Activated CD4-positive, alpha-beta T cell treated with anti-CD3 and anti-CD28 coated beads for 48 hours (primary cell): ENCODE measurements at regions not wholly inside any gene's neighbourhood (a gene's known extent, or its start where the extent isn't known, plus 50 kb on each side); places are given as distances from the start of the nearest gene placed in this dataset.
A peak's percentile ranks its signal among the peaks of the same experiment; 100 is the strongest.
"Not testable (repeated sequence)": the region's sequence is repeated elsewhere in the genome, so short reads cannot be mapped to it uniquely, and the experiment has no call there.

Experiments used
- DNase-seq: peaks from one replicate; pipeline ENCODE4 v3.0.0-alpha.2; 2020

DNA sequence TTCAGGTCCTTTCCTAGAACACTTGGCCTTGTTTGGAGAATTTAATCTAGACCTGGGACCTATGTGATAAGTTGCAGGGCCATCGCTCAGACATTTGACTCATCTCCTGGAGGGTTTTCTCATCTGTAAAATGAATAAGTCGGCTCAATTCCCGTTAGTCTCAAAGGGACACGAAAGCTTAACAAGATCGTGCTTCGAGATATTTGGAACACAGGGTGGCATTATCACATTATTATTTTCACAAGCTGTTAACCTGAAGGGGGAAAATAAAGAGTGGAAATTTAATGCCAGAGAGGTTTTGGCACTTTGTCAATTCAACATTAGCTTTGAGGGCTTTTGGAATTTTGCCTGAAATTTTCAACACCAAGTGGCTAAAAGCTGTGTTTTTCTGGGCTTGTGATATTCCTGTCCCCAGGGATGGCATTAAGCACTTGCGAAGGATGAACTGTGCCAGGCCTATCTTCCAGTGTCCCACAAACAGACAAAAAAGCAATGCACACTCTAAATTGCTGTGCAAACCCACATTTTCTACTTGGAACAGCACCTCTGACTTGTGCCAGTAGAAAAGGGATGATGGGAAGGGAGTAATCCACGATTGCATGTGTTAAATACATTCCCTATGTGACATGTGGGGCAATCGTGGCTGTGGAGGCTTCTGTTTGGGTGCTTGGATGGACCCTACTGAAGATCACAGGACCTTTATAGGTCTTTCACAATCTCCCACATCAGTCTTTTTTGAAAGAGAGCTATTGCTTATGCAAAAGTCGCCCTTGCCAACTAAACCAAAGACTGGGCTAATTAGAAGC is 478.7 kb downstream of the MFSD1 start:
- DNase-seq: no peak

DNA sequence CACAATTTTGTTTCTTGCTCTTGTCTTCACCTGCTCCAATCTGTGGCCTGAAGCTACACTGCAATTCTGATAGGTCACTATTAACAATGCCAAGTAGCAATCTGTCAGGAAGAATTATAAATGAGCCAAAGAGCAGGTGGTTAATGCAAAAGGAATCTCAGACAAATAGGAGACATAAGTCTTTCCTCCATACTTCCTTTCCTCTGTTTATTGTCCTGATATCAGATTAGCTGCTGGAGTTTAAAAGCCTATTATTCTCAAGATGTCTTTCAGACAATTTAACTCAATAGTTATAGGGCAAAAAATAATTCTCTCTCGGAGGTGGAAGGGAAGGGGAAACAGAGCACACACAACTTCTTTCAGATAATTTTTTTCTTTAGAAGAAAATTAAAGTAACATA is 491.6 kb downstream of the MFSD1 start:
- no peak for DNase-seq

- DNase-seq: no peak
Measured at GRCh38 chr3:159301961-159302360, 500.1 kb downstream of the MFSD1 start.

DNA sequence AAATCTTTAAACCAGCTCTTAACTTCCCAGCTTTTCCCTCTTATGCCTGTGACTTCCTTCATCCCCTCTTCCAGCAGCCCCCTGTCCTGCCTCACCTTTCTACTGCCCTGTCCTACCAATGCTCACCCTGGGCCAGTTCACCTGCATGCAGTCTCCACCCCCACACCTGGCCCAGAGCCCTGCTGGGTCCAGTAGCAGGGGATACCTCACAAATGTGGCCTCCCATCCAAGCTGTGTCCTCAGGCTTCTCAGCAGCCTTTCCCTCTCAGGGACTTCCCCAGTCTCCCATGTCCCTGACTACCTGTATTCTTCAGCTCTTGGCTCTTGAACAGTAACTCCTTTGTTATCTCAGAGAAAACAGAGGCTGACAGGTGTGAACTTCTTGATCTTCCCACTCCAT is 503.2 kb downstream of the MFSD1 start:
- DNase-seq: no peak

GRCh38 chr3:159316706-159317105 is 514.9 kb downstream of the MFSD1 start:
- DNase-seq: not testable (repeated sequence)

DNA sequence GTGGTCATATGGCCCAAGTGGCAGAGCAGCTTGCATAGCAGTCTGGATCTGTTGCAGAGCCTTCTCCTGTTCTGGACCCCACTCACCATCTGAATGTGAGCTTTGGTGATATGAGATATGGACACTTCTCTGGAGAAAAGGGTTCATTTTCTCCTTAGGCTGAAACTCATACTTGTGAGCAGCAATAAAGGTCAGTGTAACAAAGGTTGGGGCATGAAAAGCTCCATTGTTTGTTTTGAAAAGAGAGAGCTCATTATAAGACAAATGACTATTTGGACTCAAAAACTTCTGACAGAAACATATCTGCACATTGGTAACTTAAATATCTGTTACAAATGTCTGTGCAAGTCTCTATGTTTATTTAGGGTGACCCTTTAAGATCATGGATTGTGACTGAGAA is 517.3 kb downstream of the MFSD1 start:
- DNase-seq: no peak

- DNase-seq: peak; percentile 39
Measured at GRCh38 chr3:159322322-159322939, 520.6 kb downstream of the MFSD1 start.

GRCh38 chr3:159323848-159324247 is 522.0 kb downstream of the MFSD1 start:
- no peak for DNase-seq

DNA sequence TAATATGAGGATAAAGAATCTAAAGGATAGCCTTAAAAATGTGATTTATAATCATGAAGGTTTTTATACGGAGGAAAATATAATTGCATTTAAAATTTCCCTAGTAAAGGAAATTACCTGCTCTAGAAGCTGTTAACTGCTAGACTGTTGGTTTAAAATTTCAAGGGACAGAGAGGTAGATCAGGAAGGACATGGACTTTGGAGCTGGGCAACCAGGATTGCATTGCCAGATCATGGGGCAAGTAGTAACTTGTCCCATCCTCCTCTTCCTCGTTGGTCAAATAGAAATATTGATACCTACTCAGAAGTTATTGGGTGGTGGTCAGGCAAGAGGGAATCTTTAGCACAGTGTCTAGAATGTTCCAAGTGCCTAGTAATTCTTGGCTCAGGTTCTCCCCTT is 525.1 kb downstream of the MFSD1 start:
- no peak for DNase-seq

DNA sequence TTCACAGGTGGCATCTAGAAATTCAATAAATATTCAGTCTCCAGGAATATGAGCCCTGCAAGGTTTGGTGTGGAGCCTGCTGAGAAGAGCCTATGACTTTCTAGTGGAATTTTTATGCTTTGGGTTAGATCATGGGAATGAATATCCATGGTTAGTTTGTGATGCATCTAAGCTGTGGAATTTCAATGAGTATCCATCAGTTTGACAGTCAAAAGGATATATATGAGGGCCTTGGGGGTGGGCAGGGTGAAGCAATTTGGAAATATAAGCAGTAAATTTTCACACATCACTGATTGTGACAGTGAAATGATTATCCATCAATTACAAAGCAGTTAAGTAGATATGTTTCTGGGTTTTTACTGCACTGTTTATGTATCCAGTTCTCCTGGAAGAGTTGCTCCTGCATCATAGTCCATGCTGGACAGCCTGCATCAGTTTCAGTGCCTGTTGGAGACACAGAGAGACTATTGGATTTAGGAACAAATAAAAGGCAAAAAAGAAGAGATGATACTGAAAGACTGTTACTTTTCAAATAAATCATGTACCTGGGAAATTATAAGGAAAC is 530.8 kb downstream of the MFSD1 start:
- no peak for DNase-seq

DNA sequence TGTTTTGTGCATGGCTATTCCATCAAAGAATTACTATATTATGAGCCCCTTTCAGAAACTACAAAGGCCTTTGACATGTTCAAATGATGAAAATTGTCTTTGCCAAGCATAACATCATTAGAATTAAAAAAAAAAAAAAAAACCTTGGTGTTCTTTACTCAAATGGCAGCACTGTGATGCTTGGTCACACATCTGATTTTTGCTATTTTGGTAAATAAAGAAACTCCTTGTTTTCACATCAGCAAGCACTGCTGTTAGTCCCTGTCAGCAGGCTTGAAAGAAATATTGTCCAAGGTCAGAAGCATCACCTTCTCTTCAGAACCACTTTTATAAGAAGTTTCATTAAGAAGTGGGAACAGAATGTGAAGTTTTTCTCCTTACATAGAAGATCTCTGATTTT is 537.3 kb downstream of the MFSD1 start:
- DNase-seq: no peak

DNA sequence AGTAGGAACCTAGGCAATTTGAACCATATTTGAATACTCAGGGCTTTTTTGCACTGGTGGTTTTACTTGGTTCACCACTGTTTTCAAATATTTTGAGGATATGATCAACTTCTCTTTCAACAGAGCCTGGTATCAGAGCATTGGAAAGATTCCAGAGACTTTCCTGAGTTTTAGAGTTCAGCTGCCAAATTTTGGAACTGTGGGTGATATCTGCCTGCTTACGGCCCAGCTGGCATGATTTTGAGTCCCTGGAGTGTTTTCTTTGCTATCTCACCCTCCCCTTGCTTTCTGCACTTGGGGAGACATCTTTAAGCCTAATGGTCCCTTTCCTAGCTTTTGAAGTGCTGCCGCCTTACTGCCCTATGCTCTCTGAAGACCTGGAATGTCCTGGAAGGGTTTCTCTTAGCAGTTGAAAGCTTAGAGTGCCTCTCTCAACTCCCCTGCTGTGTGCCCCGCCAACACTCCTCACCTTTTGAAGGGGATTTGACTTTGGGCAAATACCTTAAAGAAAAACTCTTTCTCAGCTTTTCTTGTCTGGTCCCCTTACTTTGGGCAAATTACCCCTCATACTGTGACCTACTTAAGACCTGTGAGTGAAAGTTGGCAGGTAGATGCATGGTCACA is 539.1 kb downstream of the MFSD1 start:
- DNase-seq: no peak

DNA sequence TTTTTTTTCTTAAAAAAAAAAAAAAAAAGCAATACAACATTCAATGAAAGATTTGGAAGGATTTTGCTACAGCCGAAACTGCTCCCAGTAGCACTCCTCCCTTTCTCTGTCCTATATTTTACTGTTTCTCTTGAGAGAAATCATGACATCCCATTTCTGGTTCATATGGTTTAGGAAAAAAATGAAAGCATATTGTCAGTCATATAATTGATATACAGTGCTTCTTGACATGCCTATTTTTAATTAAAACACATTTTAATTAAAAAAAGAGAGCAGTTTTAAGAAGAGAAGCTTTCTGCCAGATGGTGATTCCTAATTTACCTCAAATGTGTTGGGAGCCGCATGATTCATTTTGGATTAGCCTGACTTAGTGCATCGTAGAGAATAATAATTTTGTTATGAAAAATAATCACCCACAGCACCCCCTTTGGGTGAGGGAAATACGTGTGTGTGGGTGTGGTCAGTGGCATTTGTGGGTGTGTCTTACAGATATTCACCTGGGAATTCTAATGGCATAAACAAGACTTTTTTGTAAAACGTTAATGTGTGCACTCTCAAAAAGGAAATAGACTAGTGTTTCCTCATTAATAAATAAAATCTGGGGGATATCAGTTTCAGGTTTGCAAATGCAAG is 544.5 kb downstream of the MFSD1 start:
- no peak for DNase-seq

DNA sequence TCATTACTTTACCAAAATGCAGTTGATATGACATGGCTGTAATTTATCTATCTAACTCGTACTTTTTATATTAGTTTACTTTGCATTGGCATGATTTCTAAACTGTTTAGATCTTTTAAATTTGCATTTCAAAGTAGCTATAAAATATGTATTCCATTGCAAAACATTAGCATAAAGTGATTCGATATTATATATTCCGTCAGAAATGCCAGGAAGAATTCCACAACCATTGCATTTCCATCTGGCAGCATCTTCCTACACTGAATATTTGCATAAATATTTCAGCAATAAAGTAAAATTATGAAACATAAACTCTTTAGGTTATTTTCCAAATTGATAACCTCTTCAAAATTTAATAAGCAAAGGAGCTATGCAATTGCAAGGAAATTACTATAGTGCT is 546.6 kb downstream of the MFSD1 start:
- no peak for DNase-seq

GRCh38 chr3:159356606-159357005 is 554.8 kb downstream of the MFSD1 start:
- DNase-seq: no peak

DNA sequence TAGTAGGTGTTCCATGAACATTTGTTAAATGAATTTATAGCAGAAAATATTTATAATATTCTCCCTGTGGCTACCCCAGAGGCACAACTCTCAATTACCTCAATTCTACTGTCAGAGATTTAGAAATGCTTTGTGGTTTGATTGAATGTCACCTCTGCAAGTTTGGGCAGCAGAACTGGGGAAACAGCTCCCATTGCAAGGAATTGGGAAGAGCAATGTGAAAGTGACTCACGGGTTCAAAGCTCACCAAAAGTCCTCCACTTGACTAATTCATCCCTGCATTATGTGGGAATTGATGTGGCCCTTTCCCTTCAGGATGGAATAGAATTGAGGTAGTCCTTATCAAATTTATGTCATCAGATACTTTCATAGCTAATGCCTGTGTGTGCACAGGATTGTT is 562.7 kb downstream of the MFSD1 start:
- DNase-seq: no peak

- no peak for DNase-seq
Measured at GRCh38 chr3:159366476-159366875, 564.6 kb downstream of the MFSD1 start.

DNA sequence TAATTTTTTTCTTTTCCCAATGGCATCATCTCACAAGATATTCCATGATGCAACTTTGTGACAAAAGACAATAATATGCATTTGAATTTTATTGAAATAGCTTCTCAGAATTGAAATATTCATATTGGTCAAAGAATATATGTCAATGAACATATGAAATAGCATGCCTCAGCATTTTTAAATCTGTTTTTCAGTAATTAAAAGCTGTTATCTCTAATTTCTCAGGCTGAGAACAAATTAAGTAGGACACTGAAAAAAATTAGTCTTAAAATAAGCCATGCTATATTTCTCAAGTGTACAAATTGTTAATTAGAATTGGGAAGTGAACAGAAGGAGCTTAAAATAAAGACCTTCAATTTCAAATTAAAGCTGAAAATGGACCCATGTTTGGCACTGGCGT is 570.1 kb downstream of the MFSD1 start:
- DNase-seq: no peak

DNA sequence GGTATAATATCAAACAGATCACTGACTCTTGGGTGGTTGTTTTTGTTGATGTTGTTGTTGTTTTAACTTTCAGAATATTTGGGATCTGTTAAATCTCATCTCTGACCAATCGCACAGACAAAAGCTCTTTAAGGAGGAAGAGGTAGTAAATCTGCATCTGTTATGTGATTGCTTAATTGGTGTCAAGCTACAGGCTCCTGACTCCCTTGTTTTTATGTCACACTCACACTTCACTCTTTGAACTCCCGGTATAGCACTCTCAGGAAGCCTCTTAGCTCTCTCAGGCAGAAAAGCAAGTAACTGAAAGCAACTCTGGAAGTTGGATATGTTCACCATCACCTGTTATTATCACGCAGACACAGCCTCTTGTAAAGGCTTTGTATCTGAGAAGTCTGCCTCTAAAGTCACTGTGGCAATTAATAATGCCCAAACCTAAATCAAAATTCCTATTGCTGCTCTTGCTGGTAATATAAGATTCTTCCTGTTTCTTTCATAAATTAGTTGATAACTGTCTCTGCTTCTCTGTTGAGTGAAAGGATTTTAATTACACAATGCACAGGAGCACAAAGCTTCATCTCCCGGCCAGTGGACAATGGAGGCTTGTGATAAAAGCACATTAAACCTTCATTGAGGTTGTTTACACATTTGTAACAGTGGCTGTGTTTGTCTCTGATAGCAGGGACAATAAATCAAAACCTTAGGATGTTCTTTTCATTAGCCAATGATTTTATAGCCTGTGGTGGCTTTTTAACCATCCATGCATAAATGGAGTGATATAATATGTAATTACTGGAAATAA is 576.7 kb downstream of the MFSD1 start:
- DNase-seq: no peak

- DNase-seq: no peak
Measured at GRCh38 chr3:159380891-159381290, 579.0 kb downstream of the MFSD1 start.

DNA sequence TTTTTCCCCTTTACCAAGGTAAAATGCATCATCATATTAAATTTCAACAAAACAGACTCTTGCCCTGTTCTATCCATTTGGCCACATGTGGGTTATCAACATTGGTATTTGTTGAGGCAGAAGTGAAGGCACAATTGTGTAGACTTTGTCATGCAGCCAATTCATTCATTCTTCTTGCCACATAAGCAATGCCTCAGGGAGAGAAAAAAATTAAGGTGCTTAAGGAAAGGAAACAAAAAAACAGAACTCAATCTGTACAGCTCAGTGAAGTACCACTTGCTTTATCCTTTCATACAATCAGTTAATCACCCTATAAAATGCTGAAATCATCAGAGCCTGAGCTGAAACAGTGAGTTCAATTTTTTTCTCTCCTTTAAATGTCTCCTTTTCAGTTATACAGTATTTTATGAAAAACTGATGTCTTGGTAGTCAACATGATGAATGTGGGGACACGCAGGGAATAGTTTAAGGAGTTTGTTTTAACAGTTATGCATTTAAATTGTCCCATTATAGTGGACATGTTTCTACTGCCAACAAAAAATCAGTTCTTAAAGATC is 588.9 kb downstream of the MFSD1 start:
- DNase-seq: no peak

DNA sequence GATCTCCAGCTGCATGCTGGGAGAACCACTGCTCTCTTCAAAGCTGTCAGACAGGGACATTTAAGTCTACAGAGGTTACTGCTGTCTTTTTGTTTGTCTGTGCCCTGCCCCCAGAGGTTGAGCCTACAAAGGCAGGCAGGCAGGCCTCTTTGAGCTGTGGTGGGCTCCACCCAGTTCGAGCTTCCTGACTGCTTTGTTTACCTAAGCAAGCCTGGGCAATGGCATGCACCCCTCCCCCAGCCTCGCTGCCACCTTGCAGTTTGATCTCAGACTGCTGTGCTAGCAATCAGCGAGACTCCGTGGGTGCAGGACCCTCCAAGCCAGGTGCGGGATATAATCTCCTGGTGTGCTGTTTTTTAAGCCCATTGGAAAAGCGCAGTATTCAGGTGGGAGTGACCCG is 591.0 kb upstream of the IL12A start:
- not testable (repeated sequence) for DNase-seq
